Left lung (tissue), 4 donors: ENCODE measurements at regions not wholly inside any gene's neighbourhood (a gene's known extent, or its start where the extent isn't known, plus 50 kb on each side); places are given as distances from the start of the nearest gene placed in this dataset.

ENCODE experiments used
- ATAC-seq: fragments of 200-7000 bp; cut with Tn5 transposase; one replicate; pipeline ENCODE4 v1.9.1; 2020; ENCODE audit warnings: moderate library complexity
- DNase-seq, 4 donors: peaks; one replicate each; pipeline ENCODE4 v3.0.0-alpha.2; 2013 to 2020
- H3K27ac ChIP-seq, 2 donors: fragments of 200-600 bp; sonication (generic) in 1 of 2; one replicate each; pipeline versions ENCODE4 v1.5.0 to v1.8.0; 2020 to 2021
- H3K27me3 ChIP-seq, 2 donors: fragments of 200-600 bp; sonication (generic) in 1 of 2; one replicate each; pipeline versions ENCODE4 v1.5.0 to v1.8.0; 2020 to 2021
- H3K36me3 ChIP-seq, 2 donors: fragments of 200-600 bp; sonication (generic) in 1 of 2; one replicate each; pipeline versions ENCODE4 v1.5.0 to v1.8.0; 2020 to 2021
- H3K4me1 ChIP-seq, 2 donors: fragments of 200-600 bp; one replicate each; pipeline ENCODE4 v1.8.0; 2021
- H3K4me3 ChIP-seq, 2 donors: fragments of 200-600 bp; sonication (generic) in 1 of 2; one replicate each; pipeline versions ENCODE4 v1.5.0 to v1.8.0; 2020 to 2021; ENCODE audit warnings: mild to moderate bottlenecking in 1 of 2
- H3K9me3 ChIP-seq, 2 donors: fragments of 200-600 bp; sonication (generic) in 1 of 2; one replicate each; pipeline versions ENCODE4 v1.5.0 to v1.8.0; 2020 to 2021
- CTCF ChIP-seq, 2 donors: fragments of 200-600 bp; sonication (generic) in 1 of 2; IDR thresholded peaks; one replicate each; pipeline versions ENCODE4 v1.5.0 to v1.8.0; 2021; ENCODE audit warnings: antibody characterized with exemption in 2 of 2
- intact Hi-C, 2 donors: fragments of 100-400 bp; cut with DNase I; formaldehyde crosslinking; loops; one replicate each; pipeline versions ENCODE4 v1.11.2 to v1.14.2; 2022
- donor health status: DM: no; HTN: yes; CAD: no.
- donor health status: DM: no; HTN: no; CAD: no.

DNA sequence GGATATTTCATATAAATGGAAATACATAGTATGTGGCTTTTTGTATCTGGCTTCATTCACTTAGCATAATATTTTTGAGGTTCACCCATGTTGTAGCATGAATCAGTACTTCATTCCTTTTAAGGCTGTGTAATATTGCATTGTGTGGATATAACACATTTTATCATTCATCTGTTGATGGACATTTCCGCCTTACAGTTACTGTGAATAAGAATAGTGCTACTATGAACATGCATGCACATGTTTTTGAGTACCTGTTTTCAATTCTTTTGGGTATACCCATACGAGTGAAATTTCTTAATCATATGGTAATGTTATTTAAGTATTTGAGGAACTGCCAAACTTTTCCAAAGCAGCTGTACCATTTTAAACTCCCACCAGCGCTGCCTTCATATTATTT is 539.6 kb upstream of the DIPK2B start:
- peaks cover 0 to 2% of the 10 kb centered on the region in 2 donors for H3K36me3 ChIP-seq
- H3K4me1 ChIP-seq = no peaks in the 10 kb centered on the region
- no peak for DNase-seq
- H3K27me3 ChIP-seq = no peaks in the 10 kb centered on the region
- intact Hi-C loops = no loop called here
- no peak for ATAC-seq
- TF ChIP-seq CTCF (IDR thresholded peaks at IDR 0.05) = no peak
- no peak overlapping the region for H3K27ac ChIP-seq
- no peaks in the 10 kb centered on the region for H3K9me3 ChIP-seq
- no peak overlapping the region for H3K4me3 ChIP-seq

- DNase-seq (no peak), ATAC-seq (no peak)
- Histone ChIP-seq H3K27ac (no peak overlapping the region), H3K9me3 (no peaks in the 10 kb centered on the region), H3K27me3 (peaks cover 0 to 4% of the 10 kb centered on the region in 2 donors), H3K36me3 (no peaks in the 10 kb centered on the region), H3K4me1 (no peaks in the 10 kb centered on the region), H3K4me3 (no peak overlapping the region)
- intact Hi-C loops = no loop called here
- TF ChIP-seq CTCF (IDR thresholded peaks at IDR 0.05) = no peak
Observed at GRCh38 chrX:45735571-45735970, 534.9 kb upstream of the DIPK2B start.

GRCh38 chrX:45731448-45731847 is 530.8 kb upstream of the DIPK2B start:
- DNase-seq = no peak
- intact Hi-C loops = no loop called here
- H3K4me3 ChIP-seq = no peak overlapping the region

DNA sequence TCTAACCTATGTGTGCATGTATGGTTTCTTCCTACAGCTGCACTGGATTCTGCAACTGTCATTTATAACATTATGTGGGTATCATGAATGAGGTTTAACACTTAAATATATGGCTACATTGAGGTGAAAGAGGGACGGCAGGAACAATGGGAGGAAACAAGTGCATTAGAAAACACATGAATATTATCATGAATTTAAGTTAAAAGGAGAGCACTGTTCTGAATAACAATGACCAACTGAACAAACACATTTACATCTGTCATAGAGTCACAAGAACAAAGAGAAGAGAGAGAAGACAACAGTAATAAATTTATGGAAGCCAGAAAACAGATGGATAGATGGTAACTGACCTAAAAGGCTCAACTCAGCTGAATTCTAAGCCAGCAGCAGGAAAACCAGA is 527.1 kb upstream of the DIPK2B start:
- intact Hi-C loops = no loop called here
- no peak overlapping the region for H3K4me3 ChIP-seq
- no peak for TF ChIP-seq CTCF (IDR thresholded peaks at IDR 0.05)

More at GRCh38 chrX:45731448-45731847, 530.8 kb upstream of the DIPK2B start:
- no peaks in the 10 kb centered on the region for H3K9me3 ChIP-seq
- TF ChIP-seq CTCF (IDR thresholded peaks at IDR 0.05) = no peak
- ATAC-seq = no peak
- no peaks in the 10 kb centered on the region for H3K36me3 ChIP-seq
- H3K4me1 ChIP-seq = no peaks in the 10 kb centered on the region
- no peak overlapping the region for H3K27ac ChIP-seq
- H3K27me3 ChIP-seq = peaks cover 0 to 4% of the 10 kb centered on the region in 2 donors

GRCh38 chrX:45722471-45722870 is 521.8 kb upstream of the DIPK2B start:
- H3K4me1 ChIP-seq = no peaks in the 10 kb centered on the region
- H3K27me3 ChIP-seq = no peaks in the 10 kb centered on the region
- no peaks in the 10 kb centered on the region for H3K36me3 ChIP-seq
- ATAC-seq (no peak), DNase-seq (no peak)
- H3K9me3 ChIP-seq = no peaks in the 10 kb centered on the region
- H3K27ac ChIP-seq = no peak overlapping the region
- no peak for TF ChIP-seq CTCF (IDR thresholded peaks at IDR 0.05)
- H3K4me3 ChIP-seq = no peak overlapping the region
- intact Hi-C loops = no loop called here

More for the DNA sequence above, 527.1 kb upstream of the DIPK2B start:
- Histone ChIP-seq H3K27ac (no peak overlapping the region), H3K27me3 (peaks cover 0 to 4% of the 10 kb centered on the region in 2 donors), H3K9me3 (no peaks in the 10 kb centered on the region), H3K36me3 (no peaks in the 10 kb centered on the region), H3K4me1 (no peaks in the 10 kb centered on the region)
- DNase-seq (no peak), ATAC-seq (no peak)
